Esophagus muscularis mucosa (tissue), 4 donors: ENCODE measurements at regions not wholly inside any gene's neighbourhood (a gene's known extent, or its start where the extent isn't known, plus 50 kb on each side); places are given as distances from the start of the nearest gene placed in this dataset.
"Not testable (repeated sequence)": the region's sequence is repeated elsewhere in the genome, so short reads cannot be mapped to it uniquely, and the experiment has no call there.

Source experiments
- DNase-seq: peaks from one replicate; pipeline ENCODE4 v3.0.0-alpha.2; 2017; ENCODE audit errors: extremely low spot score
- H3K27ac ChIP-seq, 4 donors: fragments of 200-600 bp; sonication (generic); replicated peaks in 1 of 4; 1 replicate in 3 of 4; 2 replicates in 1 of 4; pipeline ENCODE4 v1.5.1; 2016 to 2019; ENCODE audit warnings: mild to moderate bottlenecking in 1 of 4
- H3K27me3 ChIP-seq, 4 donors: fragments of 200-600 bp; sonication (generic); one replicate each; pipeline versions ENCODE4 v1.5.1 to v1.6.0; 2016 to 2019
- H3K36me3 ChIP-seq, 4 donors: fragments of 200-600 bp; sonication (generic); one replicate each; pipeline ENCODE4 v1.5.1; 2016 to 2019
- H3K4me1 ChIP-seq, 4 donors: fragments of 200-600 bp; sonication (generic); one replicate each; pipeline ENCODE4 v1.5.1; 2016 to 2019
- H3K4me3 ChIP-seq, 4 donors: fragments of 200-600 bp; sonication (generic); 1 replicate in 2 of 4; 2 replicates in 2 of 4; pipeline ENCODE4 v1.5.1; 2016 to 2019; ENCODE audit warnings: mild to moderate bottlenecking in 4 of 4, moderate library complexity in 1 of 4
- H3K9me3 ChIP-seq, 4 donors: fragments of 200-600 bp; sonication (generic); 1 replicate in 3 of 4; 2 replicates in 1 of 4; pipeline ENCODE4 v1.5.1; 2016 to 2019
- EP300 ChIP-seq: sonication (generic); formaldehyde crosslinking; IDR thresholded peaks from one replicate; pipeline ENCODE4 v1.6.1; 2017; ENCODE audit warnings: antibody characterized with exemption
- POLR2A ChIP-seq: fragments of 450-650 bp; IDR thresholded peaks from one replicate; pipeline ENCODE4 v1.6.1; 2017; ENCODE audit warnings: antibody characterized with exemption, moderate library complexity, mild to moderate bottlenecking, low read depth
- POLR2AphosphoS5 ChIP-seq, 2 donors: sonication (generic); formaldehyde crosslinking; IDR thresholded peaks; one replicate each; pipeline ENCODE4 v1.6.1; 2017; ENCODE audit warnings: antibody characterized with exemption in 2 of 2
- WGBS: methylation state at CpG from one replicate; pipeline ENCODE4 v1.1.5; 2018; 5-methylcytosine and 5-hydroxymethylcytosine counted together
- intact Hi-C: fragments of 100-400 bp; cut with DNase I; formaldehyde crosslinking; loops from one replicate; pipeline ENCODE4 v1.15.1; 2023
- TF ChIP-seq, protein P1 (sequence below), 3 experiments: fragments of 200-600 bp in 2 of 3; fragments of 450-650 bp in 1 of 3; sonication (generic) in 2 of 3; IDR thresholded peaks; one replicate each; pipeline ENCODE4 v1.5.1; 2017 to 2019; ENCODE audit warnings: antibody characterized with exemption in 3 of 3, mild to moderate bottlenecking in 2 of 3, moderate library complexity in 1 of 3

- 64% methylated on average over 2 of the region's 2 CpGs for WGBS
- H3K27ac ChIP-seq: no peak overlapping the region
Measured at GRCh38 chr2:57698935-57699449, 347.6 kb upstream of the VRK2 start.

GRCh38 chr2:57701391-57701791, 345.2 kb upstream of the VRK2 start:
- DNase-seq: no peak
- no peaks in the 10 kb centered on the region for H3K9me3 ChIP-seq
- no peak overlapping the region for H3K27ac ChIP-seq
- H3K36me3 ChIP-seq: no peaks in the 10 kb centered on the region
- intact Hi-C loops: no loop called here
- no peaks in the 10 kb centered on the region for H3K27me3 ChIP-seq
- no peaks in the 10 kb centered on the region for H3K4me1 ChIP-seq
- WGBS: 65% methylated on average over 5 of the region's 5 CpGs
- TF ChIP-seq, protein P1, sequence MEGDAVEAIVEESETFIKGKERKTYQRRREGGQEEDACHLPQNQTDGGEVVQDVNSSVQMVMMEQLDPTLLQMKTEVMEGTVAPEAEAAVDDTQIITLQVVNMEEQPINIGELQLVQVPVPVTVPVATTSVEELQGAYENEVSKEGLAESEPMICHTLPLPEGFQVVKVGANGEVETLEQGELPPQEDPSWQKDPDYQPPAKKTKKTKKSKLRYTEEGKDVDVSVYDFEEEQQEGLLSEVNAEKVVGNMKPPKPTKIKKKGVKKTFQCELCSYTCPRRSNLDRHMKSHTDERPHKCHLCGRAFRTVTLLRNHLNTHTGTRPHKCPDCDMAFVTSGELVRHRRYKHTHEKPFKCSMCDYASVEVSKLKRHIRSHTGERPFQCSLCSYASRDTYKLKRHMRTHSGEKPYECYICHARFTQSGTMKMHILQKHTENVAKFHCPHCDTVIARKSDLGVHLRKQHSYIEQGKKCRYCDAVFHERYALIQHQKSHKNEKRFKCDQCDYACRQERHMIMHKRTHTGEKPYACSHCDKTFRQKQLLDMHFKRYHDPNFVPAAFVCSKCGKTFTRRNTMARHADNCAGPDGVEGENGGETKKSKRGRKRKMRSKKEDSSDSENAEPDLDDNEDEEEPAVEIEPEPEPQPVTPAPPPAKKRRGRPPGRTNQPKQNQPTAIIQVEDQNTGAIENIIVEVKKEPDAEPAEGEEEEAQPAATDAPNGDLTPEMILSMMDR (IDR thresholded peaks at IDR 0.05): no peak
- TF ChIP-seq POLR2A (no peak), POLR2AphosphoS5 (IDR thresholded peaks at IDR 0.05) (no peak), EP300 (no peak)
- no peak overlapping the region for H3K4me3 ChIP-seq

More at GRCh38 chr2:57698935-57699449, 347.6 kb upstream of the VRK2 start:
- no peak for DNase-seq
- Histone ChIP-seq H3K4me3 (no peak overlapping the region), H3K9me3 (no peaks in the 10 kb centered on the region), H3K27me3 (no peaks in the 10 kb centered on the region), H3K36me3 (no peaks in the 10 kb centered on the region), H3K4me1 (no peaks in the 10 kb centered on the region)
- intact Hi-C loops: no loop called here
- TF ChIP-seq, protein P1 (IDR thresholded peaks at IDR 0.05): no peak
- no peak for TF ChIP-seq POLR2A
- TF ChIP-seq EP300: no peak
- no peak for TF ChIP-seq POLR2AphosphoS5 (IDR thresholded peaks at IDR 0.05)

DNA sequence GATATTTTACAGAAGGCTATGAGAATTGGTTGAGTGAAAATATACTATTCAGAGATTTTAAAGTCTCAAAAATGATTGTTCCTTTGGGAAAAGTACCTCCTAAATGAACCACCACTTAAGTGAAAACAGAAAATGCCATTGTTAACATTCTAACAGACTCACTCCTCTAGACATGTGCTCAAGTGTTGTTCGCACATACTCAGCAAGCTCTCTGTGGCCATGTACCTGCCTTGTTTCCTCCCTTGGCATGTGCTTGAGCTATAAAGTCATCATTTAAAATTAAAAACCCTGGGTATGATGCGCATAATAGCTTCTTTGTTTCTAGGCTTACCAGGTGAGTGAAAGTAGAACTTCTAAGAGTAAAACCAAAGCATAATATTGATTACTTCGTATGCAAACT, 343.2 kb upstream of the VRK2 start:
- intact Hi-C loops: no loop called here
- Histone ChIP-seq H3K4me3 (no peak overlapping the region), H3K9me3 (no peaks in the 10 kb centered on the region), H3K27me3 (no peaks in the 10 kb centered on the region), H3K36me3 (no peaks in the 10 kb centered on the region), H3K4me1 (no peaks in the 10 kb centered on the region), H3K27ac (no peak overlapping the region)
- TF ChIP-seq EP300 (no peak), POLR2A (no peak), POLR2AphosphoS5 (IDR thresholded peaks at IDR 0.05) (no peak)
- TF ChIP-seq, protein P1 (IDR thresholded peaks at IDR 0.05): no peak
- no peak for DNase-seq
- WGBS: 77% methylated on average over 3 of the region's 3 CpGs

GRCh38 chr2:57707794-57708193, 338.8 kb upstream of the VRK2 start:
- H3K36me3 ChIP-seq, H3K27me3 ChIP-seq, DNase-seq, H3K27ac ChIP-seq, intact Hi-C loops, H3K9me3 ChIP-seq, H3K4me3 ChIP-seq, H3K4me1 ChIP-seq: not testable (repeated sequence)
- 86% methylated on average over 8 of the region's 8 CpGs for WGBS

GRCh38 chr2:57711991-57712390, 334.6 kb upstream of the VRK2 start:
- no peaks in the 10 kb centered on the region for H3K4me1 ChIP-seq
- H3K9me3 ChIP-seq: no peaks in the 10 kb centered on the region
- no peaks in the 10 kb centered on the region for H3K36me3 ChIP-seq
- intact Hi-C loops: no loop called here
- no peak overlapping the region for H3K4me3 ChIP-seq
- no peak for DNase-seq
- TF ChIP-seq POLR2AphosphoS5 (IDR thresholded peaks at IDR 0.05) (no peak), POLR2A (no peak)
- TF ChIP-seq, protein P1 (IDR thresholded peaks at IDR 0.05): no peak
- H3K27ac ChIP-seq: no peak overlapping the region
- H3K27me3 ChIP-seq: no peaks in the 10 kb centered on the region
- WGBS: 86% methylated on average over 1 of the region's 1 CpG
